ENCODE measurements at regions not wholly inside any gene's neighbourhood (a gene's known extent, or its start where the extent isn't known, plus 50 kb on each side); places are given as distances from the start of the nearest gene placed in this dataset.

DNA sequence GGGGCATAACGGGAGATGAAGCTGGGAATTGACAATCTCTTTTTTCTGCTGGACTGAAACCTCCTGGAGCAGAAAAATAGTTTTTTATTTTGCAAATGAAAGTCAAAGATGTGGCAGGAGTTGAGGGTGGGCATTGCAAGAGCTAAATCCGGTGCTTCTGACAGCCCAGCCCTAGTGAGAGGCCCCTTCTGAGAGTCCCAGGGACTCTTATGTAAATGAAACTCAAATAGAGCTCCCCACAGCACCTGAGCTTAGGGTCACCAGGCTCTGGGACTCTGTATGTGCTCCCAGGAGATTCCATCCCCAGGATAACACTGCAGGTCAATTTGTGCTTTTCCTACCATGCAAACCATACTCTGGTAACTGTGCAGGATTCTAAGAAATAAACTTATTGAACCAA lies 192.8 kb downstream of the ANKRD30B start:
- FAIRE-seq (no peak), DNase-seq (ENCODE audit: insufficient read length, low spot score) (no peak)
- TF ChIP-seq, protein P1, sequence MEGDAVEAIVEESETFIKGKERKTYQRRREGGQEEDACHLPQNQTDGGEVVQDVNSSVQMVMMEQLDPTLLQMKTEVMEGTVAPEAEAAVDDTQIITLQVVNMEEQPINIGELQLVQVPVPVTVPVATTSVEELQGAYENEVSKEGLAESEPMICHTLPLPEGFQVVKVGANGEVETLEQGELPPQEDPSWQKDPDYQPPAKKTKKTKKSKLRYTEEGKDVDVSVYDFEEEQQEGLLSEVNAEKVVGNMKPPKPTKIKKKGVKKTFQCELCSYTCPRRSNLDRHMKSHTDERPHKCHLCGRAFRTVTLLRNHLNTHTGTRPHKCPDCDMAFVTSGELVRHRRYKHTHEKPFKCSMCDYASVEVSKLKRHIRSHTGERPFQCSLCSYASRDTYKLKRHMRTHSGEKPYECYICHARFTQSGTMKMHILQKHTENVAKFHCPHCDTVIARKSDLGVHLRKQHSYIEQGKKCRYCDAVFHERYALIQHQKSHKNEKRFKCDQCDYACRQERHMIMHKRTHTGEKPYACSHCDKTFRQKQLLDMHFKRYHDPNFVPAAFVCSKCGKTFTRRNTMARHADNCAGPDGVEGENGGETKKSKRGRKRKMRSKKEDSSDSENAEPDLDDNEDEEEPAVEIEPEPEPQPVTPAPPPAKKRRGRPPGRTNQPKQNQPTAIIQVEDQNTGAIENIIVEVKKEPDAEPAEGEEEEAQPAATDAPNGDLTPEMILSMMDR (IDR thresholded peaks at IDR 0.05; ENCODE audit: insufficient read depth, missing control alignments): no peak

DNA sequence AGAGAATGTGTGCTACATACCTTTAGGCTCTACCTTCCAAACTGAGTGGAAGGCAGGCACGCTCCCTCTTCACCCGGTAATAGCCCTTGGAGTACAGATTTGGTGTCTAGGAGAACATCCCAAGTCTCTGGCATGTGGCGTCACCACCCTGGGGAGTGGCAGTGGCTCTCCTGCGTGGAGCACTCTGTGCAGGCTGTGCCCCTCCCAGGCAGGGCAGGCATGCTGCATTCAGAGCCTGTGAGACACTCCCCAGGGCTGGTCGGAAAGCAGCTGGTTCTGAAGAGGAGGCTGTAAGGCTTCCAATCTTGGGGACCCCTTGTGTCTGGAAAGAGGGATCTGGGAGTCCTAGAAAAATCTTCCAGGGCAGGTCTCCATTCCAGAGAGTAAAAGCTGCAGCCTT lies 193.3 kb downstream of the ANKRD30B start:
- DNase-seq (ENCODE audit: insufficient read length, low spot score) (no peak), FAIRE-seq (no peak)
- TF ChIP-seq, protein P1 (IDR thresholded peaks at IDR 0.05; ENCODE audit: insufficient read depth, missing control alignments): no peak

DNA sequence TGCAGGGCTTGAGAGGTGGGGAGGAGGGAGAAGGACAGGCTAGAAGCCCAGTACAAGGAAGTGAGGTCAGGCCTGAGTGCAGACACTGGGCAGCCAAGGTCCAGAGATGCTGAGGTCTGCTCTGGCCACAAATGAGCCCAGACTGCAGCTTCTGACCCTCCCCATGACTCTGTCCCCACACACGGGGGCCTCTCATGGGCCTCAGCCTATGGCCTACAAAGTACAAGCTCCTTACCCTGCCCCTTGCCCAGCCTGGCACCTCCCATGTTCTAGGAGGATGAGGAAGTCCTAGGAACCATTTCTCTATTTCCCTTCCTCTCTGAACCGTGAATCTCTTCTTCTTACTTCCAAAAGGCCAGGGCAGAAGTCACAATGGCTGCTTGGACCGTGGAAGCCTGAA lies 193.8 kb downstream of the ANKRD30B start:
- FAIRE-seq: no peak
- TF ChIP-seq, protein P1 (IDR thresholded peaks at IDR 0.05; ENCODE audit: insufficient read depth, missing control alignments): no peak
- DNase-seq (ENCODE audit: insufficient read length, low spot score): no peak

DNA sequence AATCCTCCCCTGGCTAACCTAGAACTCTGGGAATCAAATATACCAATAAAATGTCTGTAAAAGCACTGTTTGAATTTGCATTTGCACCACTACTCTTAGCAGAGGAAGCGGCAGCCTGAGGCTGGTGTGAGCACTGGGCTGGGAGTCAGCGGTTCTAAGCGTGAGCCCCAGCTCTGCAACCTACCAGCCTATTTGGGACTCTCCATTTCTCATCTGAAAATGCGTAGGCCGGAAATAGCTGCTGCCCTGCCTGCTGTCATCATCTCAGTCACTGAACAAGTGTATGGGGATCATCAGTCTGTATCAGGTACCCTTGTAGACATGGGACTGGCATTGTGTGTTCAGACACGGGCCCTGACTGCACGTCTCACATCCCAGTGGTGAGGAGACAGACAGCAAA lies 194.3 kb downstream of the ANKRD30B start:
- DNase-seq (ENCODE audit: insufficient read length, low spot score) (no peak), FAIRE-seq (no peak)
- TF ChIP-seq, protein P1 (IDR thresholded peaks at IDR 0.05; ENCODE audit: insufficient read depth, missing control alignments): no peak

DNA sequence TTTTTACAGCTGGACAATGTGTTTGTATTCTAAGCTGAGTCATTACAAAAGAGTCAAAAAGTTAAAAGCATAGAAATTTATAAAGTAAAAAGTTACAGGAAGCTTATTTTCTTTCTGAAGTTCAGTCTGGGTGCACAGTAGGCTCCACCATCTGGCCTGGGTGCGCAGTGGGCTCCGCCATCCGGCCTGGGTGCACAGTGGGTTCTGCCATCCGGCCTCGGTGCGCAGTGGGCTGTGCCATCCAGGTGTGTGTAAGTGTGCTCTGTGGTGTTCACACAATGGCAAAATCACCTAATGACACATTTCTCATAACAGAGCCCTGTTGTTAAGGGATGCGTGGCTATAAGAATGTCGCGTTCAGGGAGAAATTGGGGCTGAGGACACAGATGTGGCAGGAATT lies 195.5 kb downstream of the ANKRD30B start:
- TF ChIP-seq, protein P1 (IDR thresholded peaks at IDR 0.05; ENCODE audit: insufficient read depth, missing control alignments): no peak
- DNase-seq (ENCODE audit: insufficient read length, low spot score) (no peak), FAIRE-seq (no peak)

DNA sequence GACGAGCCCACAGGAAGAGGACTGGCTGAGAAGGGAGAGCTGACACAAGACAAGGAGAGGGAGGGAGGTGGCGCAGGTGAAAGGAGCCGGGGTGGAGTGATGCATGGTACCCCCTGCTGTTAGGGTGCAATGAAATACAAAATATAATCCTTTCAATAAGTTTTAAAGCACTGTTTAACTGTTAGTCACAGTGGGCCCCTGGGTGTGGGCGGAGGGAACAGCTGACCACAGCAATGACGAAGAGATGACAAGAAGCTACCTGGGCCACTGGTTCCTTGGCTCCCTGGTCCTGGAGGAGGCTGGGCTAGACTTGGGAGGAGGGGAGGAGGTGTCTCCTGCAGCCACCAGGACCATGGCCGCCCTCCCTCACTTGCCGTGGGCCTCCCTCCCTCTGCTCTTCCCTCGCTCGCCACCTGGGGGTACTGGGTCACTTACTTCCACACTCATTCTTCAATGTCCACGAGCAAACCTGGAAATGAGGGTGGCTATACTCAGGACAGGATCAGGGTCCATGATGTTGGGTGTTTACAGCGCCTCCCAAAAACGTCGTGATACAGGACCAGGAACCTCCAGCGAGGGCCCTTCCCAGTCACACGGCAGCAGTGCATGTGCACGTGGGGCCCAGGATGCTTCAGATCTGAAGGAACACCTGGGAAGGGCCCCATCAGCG lies 196.1 kb downstream of the ANKRD30B start:
- no peak for FAIRE-seq
- DNase-seq (ENCODE audit: insufficient read length, low spot score): no peak
- TF ChIP-seq, protein P1 (IDR thresholded peaks at IDR 0.05; ENCODE audit: insufficient read depth, missing control alignments): no peak

DNA sequence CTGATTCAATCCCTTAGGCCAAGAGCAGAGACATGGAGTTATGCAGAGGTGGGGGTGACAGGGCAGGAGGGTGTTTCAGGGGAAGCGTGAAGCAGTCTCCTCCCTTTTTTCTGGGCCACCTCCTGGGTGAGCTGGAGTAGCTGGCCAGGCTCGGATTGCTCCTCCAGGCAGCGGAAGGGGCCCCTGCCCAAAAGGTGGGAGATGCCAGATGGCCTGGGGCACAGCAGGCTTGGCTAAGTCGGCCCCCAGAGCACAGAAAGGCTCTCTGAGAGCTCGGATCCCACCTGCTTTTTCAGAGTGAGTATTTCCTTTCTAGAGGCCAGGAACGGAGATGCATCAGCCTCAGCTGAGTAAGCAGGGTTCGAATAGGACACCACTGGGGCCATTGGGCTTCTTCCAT lies 196.9 kb downstream of the ANKRD30B start:
- FAIRE-seq (no peak), DNase-seq (ENCODE audit: insufficient read length, low spot score) (no peak)
- TF ChIP-seq, protein P1 (IDR thresholded peaks at IDR 0.05; ENCODE audit: insufficient read depth, missing control alignments): no peak

All from D721Med (cell line).